ENCODE measurements at regions not wholly inside any gene's neighbourhood (a gene's known extent, or its start where the extent isn't known, plus 50 kb on each side); places are given as distances from the start of the nearest gene placed in this dataset.

DNA sequence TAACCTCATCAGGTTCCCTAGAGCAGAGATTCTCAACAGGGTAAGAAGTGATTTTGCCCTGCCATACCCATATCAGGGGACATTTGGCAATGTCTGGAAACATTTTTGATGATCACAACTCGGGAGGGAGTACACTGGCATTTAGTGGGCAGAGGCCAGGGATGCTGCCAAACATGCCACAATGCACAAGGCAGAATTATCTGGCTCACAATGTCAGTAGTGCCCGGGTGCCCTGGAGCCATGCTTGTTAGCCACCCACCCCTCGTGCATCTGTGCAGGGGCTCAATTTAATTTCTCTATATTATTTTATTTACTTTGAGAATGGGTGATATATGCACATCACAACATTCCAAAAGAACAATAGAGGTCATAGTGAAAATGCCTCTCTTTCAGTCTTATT lies 82.0 kb upstream of the DHX15 start:
- DNase-seq (ENCODE audit: insufficient read length, low spot score) (no peak), FAIRE-seq (no peak)

GRCh38 chr4:24666816-24667477 lies 82.6 kb upstream of the DHX15 start:
- FAIRE-seq = no peak

GRCh38 chr4:24668956-24669355 lies 84.6 kb upstream of the DHX15 start:
- FAIRE-seq = no peak
- no peak for DNase-seq (ENCODE audit: insufficient read length, low spot score)

More at GRCh38 chr4:24666816-24667477, 82.6 kb upstream of the DHX15 start:
- no peak for DNase-seq (ENCODE audit: insufficient read length, low spot score)

DNA sequence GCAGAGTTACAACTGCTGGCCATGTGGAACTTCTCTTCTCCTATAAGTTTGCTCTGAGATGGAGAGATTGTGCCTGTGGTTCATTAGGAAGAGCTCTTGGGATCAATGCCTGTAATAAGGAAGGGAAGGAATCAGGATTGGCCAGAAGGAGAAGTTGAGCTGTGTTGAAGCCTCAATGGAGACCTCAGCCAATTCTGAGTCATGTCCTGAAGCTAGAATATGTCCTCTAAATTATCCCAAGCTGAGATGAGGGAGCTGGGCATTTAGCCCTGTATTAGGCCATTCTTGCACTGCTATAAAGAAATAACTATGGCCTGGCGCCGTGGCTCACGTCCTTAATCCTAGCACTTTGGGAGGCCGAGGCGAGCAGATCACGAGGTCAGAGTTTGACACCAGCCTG lies 85.4 kb upstream of the DHX15 start:
- DNase-seq (ENCODE audit: insufficient read length, low spot score) (no peak), FAIRE-seq (no peak)

DNA sequence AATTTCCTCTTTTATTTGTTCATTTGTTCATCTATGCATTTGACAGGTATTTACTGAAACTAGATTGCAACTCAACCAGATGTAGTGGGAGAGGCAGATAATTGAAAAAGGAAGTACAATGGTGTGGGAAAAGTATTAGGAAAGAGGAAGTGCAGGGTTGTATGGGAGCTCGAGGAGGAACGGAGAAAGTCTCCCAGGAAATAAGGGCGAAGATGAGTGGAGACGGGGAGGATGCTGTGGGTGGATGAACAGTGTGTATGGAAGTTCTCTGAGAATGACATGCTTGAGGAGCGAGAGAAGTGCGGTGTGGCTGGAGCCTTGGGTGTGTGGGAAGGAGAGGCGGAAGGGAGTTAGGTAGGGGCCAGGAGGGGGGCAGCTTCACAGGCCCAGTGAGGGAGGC lies 87.5 kb upstream of the DHX15 start:
- no peak for DNase-seq (ENCODE audit: insufficient read length, low spot score)
- FAIRE-seq = no peak

GRCh38 chr4:24672880-24673279 lies 88.5 kb upstream of the DHX15 start:
- FAIRE-seq = no peak
- no peak for DNase-seq (ENCODE audit: insufficient read length, low spot score)

- FAIRE-seq (no peak), DNase-seq (ENCODE audit: insufficient read length, low spot score) (no peak)
Observed at GRCh38 chr4:24674279-24674678, 89.9 kb upstream of the DHX15 start.

DNA sequence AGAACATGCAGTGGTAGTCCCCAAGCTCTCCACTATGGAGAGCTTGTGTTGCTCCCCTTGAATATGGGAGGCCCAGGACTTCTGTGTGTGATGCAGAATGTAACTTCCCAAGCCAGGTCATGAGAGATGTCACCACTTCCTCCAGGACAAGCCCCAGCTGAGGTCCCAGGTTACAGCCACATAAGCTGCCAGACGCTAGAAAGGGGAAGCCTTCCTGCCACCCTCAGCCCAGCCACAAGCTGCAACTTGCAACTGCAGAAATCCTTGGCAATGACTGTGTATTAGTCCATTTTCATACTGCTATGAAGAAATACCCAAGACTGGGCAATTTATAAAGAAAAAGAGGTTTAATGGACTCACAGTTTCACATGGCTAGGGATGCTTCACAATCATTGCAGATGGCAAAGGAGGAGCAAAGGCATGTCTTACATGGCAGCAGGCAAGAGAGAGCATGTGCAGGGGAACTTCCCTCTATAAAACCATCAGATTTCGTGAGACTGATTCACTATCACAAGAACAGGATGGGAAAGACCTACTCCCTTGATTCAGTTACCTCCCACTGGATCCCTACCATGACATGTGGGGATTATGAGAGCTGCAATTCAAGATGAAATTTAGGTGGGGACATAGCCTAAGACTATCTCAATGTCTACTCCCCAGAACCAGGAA lies 91.5 kb upstream of the DHX15 start:
- DNase-seq (ENCODE audit: insufficient read length, low spot score) = no peak

DNA sequence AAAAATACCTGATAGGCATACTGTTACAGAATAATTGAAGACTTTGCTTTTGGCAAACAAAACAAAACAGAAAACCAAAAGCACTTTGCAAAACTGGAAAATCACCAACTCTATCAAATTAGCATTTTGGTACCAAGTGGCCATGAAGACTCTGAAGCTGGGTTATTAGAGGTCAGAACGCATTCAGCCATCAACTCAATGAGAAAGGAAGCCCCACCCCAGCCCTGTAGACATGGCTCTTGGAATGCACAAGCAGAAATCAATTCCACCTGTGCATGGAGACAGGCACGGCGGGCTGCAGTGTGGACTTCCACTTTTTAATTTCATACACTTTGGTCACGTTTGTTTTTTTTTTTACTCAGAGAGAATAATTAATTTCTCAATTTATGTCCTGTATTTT lies 93.6 kb upstream of the DHX15 start:
- no peak for FAIRE-seq

More for the DNA sequence above, 91.5 kb upstream of the DHX15 start:
- FAIRE-seq = no peak

DNA sequence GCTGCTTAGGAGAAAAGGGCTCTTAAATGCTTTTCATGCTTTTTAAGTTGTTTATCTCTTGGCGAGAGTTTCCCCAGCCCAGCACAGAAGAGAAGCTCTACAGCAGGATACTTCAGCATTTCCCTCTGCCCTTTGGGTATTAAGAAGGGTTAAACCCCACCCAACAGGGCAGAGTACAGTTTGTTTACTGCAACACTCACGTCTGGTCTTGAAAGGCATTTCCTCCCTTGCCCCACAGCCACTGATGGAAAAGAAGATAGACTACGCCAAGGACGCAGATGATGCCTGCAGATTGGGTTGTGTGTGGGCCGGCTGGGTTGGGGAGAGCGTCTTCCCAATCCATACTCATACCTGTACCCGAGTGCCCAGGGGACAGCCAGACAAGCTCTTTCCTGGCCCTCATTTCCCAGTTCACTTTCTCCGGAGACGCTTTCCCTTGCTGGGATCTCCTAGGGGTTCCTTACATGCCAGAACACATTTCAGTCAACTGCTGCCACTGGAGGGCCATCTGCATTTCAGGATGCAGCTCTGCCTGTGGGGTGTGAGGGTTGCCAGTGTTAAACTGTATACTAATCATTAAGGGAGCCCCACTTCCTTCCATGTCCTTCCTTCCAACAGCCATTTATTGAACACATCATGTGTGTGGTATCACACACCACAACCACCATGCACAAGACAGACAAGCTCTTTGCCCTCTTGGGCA lies 96.5 kb upstream of the DHX15 start:
- FAIRE-seq (no peak), DNase-seq (ENCODE audit: insufficient read length, low spot score) (no peak)

More for the DNA sequence above, 93.6 kb upstream of the DHX15 start:
- DNase-seq (ENCODE audit: insufficient read length, low spot score) = no peak

- no peak for DNase-seq (ENCODE audit: insufficient read length, low spot score)
- no peak for FAIRE-seq
Observed at GRCh38 chr4:24683116-24683515, 98.8 kb upstream of the DHX15 start.

- FAIRE-seq = no peak
- peak; percentile 21 for DNase-seq (ENCODE audit: insufficient read length, low spot score)
Observed at GRCh38 chr4:24686866-24687692, 102.7 kb upstream of the DHX15 start.

GRCh38 chr4:24688453-24688852 lies 104.1 kb upstream of the DHX15 start:
- no peak for FAIRE-seq
- no peak for DNase-seq (ENCODE audit: insufficient read length, low spot score)

DNA sequence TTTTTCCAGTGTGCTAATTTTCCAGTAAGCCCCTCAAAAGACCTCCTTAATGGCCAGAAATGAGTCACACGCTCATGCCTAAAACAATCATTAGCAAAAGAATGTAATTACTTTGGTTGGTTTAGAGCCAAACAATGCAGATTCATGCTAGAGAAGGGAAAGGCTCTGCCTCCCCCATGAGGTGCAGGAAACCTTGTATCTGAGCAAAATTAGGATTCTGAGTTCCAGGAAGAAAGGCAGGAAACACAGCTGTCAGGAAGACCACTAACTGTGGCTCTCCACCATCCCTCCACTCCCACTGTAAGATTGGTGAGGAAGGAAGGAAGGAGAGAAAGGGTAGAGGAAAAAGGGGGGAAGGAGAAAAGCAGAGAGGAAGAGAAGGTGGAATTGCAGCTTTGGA lies 104.9 kb upstream of the DHX15 start:
- FAIRE-seq (no peak), DNase-seq (ENCODE audit: insufficient read length, low spot score) (no peak)

- DNase-seq (ENCODE audit: insufficient read length, low spot score) = no peak
- no peak for FAIRE-seq
Observed at GRCh38 chr4:24690436-24690835, 104.9 kb upstream of the SOD3 start.

- FAIRE-seq = no peak
- DNase-seq (ENCODE audit: insufficient read length, low spot score) = no peak
Observed at GRCh38 chr4:24693636-24694035, 101.7 kb upstream of the SOD3 start.

DNA sequence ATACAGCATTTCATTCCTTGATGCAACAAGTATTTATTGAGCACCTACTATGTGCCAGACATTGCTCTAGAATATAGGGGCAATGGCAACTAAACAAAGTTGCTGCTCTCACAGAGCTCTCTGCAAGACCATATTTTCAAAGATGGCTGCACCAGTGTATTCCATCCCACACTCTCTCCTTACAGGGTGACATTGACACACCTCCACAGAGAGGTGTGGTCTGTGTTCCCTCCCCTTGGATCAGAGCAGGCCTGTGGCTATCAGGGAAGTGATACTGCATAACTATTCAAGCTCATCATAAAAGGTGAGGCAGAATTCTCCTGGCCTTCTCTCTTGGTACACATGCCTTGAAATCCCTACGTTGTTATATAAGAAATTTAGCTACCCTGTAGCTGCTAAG lies 95.3 kb upstream of the SOD3 start:
- DNase-seq (ENCODE audit: insufficient read length, low spot score) (no peak), FAIRE-seq (no peak)

GRCh38 chr4:24701683-24702082 lies 93.7 kb upstream of the SOD3 start:
- DNase-seq (ENCODE audit: insufficient read length, low spot score) (no peak), FAIRE-seq (no peak)

- FAIRE-seq (no peak), DNase-seq (ENCODE audit: insufficient read length, low spot score) (no peak)
Observed at GRCh38 chr4:24702281-24702680, 93.1 kb upstream of the SOD3 start.

DNA sequence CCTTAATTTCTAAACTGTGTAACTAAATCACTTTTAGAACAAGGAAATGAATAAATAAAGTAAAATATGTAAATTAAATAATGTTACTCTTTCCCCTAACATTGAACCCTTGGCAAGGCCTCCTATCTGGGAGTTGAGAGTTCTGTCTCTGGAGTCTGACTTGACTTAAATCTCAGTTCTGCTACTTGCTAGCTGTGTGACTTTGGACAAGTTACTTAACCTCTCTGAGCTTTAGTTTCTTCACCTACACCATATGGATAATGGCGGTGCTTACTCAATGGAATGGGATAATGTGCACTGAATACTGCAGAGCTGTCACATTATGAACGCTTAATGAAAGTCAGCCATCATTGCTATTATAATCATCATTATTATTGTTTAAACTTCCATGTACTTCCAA lies 92.1 kb upstream of the SOD3 start:
- no peak for FAIRE-seq
- DNase-seq (ENCODE audit: insufficient read length, low spot score) = no peak

GRCh38 chr4:24704149-24704548 lies 91.2 kb upstream of the SOD3 start:
- no peak for DNase-seq (ENCODE audit: insufficient read length, low spot score)
- no peak for FAIRE-seq
